Right lobe of liver (tissue), 6 donors: ENCODE measurements at regions not wholly inside any gene's neighbourhood (a gene's known extent, or its start where the extent isn't known, plus 50 kb on each side); places are given as distances from the start of the nearest gene placed in this dataset.

Experiments
- ATAC-seq, 4 donors: fragments of 200-7000 bp; cut with Tn5 transposase; one replicate each; pipeline ENCODE4 v1.9.1; 2020; ENCODE audit warnings: mild to moderate bottlenecking in 4 of 4, moderate library complexity in 4 of 4
- DNase-seq, 3 donors: peaks; one replicate each; pipeline ENCODE4 v3.0.0-alpha.2; 2020
- H3K27ac ChIP-seq, 3 donors: fragments of 200-600 bp; one replicate each; pipeline ENCODE4 v1.8.0; 2022
- H3K27me3 ChIP-seq, 2 donors: fragments of 200-600 bp; one replicate each; pipeline ENCODE4 v1.8.0; 2022
- H3K36me3 ChIP-seq, 4 donors: fragments of 200-600 bp; sonication (generic) in 1 of 4; one replicate each; pipeline versions ENCODE4 v1.5.1 to v1.8.0; 2017 to 2022; ENCODE audit warnings: control low read depth in 1 of 4
- H3K4me1 ChIP-seq, 4 donors: fragments of 200-600 bp; sonication (generic) in 1 of 4; one replicate each; pipeline versions ENCODE4 v1.5.1 to v1.8.0; 2017 to 2022; ENCODE audit warnings: control low read depth in 1 of 4
- H3K4me3 ChIP-seq, 3 donors: fragments of 200-600 bp; one replicate each; pipeline ENCODE4 v1.8.0; 2022
- H3K9me3 ChIP-seq, 4 donors: fragments of 200-600 bp; sonication (generic) in 1 of 4; one replicate each; pipeline versions ENCODE4 v1.5.1 to v1.8.0; 2017 to 2022; ENCODE audit warnings: control low read depth in 1 of 4
- POLR2A ChIP-seq: fragments of 450-650 bp; IDR thresholded peaks from one replicate; pipeline ENCODE4 v1.6.1; 2017; ENCODE audit warnings: antibody characterized with exemption, mild to moderate bottlenecking
- WGBS: methylation state at CpG from one replicate; pipeline ENCODE4 v1.1.6; 2018; ENCODE audit warnings: low coverage, low lambda C conversion rate; ENCODE audit not compliant: insufficient coverage; ENCODE audit errors: missing lambda C conversion rate; 5-methylcytosine and 5-hydroxymethylcytosine counted together
- intact Hi-C, 2 donors: fragments of 100-400 bp; cut with DNase I; formaldehyde crosslinking; loops; one replicate each; pipeline versions ENCODE4 v1.11.2 to v1.14.1; 2022
- TF ChIP-seq, protein P1 (sequence below), 4 donors: fragments of 200-600 bp in 3 of 4; fragments of 450-650 bp in 1 of 4; IDR thresholded peaks; one replicate each; pipeline versions ENCODE4 v1.5.1 to v1.8.0; 2016 to 2022; ENCODE audit warnings: antibody characterized with exemption in 4 of 4, mild to moderate bottlenecking in 2 of 4
- donor health status: DM: no; HTN: yes; CAD: no.
- donor health status: DM: no; HTN: no; CAD: no.
- donor health status: DM: no; HTN: no; CAD: no.
- donor health status: DM: no; HTN: yes; CAD: no.
- donor health status: DM: no; HTN: yes; CAD: no.

DNA sequence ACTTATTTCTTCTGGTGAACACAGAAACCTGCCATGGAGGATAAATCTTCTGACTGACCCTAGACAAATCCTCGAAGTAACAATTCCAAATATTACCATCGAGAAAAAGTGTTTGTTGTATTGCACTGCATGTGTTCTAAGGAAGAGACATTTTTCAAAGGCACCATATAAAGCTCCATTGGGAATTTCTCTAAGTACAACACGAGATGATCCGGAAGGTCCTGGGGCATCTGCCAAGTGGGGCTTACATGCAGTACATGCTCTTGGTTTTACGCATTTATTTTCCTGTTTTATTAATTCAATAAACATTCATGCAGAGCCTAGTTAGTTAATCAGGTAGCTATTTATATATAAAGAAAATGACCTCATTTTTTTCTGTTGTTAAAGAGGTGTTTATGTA is 692.0 kb upstream of the IGFBP3 start:
- Histone ChIP-seq H3K27ac (no peak overlapping the region), H3K36me3 (no peaks in the 10 kb centered on the region), H3K27me3 (no peaks in the 10 kb centered on the region), H3K4me1 (no peaks in the 10 kb centered on the region), H3K9me3 (no peaks in the 10 kb centered on the region), H3K4me3 (no peak overlapping the region)
- DNase-seq (no peak), ATAC-seq (no peak)
- intact Hi-C loops, result no loop called here
- 74% methylated on average over 5 of the region's 5 CpGs for WGBS
- no peak for TF ChIP-seq POLR2A
- TF ChIP-seq, protein P1, sequence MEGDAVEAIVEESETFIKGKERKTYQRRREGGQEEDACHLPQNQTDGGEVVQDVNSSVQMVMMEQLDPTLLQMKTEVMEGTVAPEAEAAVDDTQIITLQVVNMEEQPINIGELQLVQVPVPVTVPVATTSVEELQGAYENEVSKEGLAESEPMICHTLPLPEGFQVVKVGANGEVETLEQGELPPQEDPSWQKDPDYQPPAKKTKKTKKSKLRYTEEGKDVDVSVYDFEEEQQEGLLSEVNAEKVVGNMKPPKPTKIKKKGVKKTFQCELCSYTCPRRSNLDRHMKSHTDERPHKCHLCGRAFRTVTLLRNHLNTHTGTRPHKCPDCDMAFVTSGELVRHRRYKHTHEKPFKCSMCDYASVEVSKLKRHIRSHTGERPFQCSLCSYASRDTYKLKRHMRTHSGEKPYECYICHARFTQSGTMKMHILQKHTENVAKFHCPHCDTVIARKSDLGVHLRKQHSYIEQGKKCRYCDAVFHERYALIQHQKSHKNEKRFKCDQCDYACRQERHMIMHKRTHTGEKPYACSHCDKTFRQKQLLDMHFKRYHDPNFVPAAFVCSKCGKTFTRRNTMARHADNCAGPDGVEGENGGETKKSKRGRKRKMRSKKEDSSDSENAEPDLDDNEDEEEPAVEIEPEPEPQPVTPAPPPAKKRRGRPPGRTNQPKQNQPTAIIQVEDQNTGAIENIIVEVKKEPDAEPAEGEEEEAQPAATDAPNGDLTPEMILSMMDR (IDR thresholded peaks at IDR 0.05), result no peak

DNA sequence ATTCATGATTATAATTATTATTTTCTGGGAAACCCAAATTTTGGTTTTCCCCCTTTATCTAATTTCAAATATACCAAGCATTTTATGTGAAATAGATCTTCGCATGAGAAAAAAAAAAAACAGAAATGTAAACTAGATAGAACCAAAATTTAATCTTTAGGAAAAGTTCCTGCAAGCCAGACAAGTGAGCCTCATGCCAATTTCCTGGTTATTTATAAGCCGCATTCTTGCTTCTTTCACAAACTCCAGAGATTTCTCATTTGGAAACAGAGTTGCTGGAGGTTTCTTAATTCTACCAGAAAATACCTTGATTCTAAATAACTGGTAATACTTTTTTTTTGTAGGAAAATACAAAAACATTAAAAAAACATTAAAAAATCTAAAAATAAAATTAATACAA is 690.4 kb upstream of the IGFBP3 start:
- Histone ChIP-seq H3K4me1 (no peaks in the 10 kb centered on the region), H3K27ac (no peak overlapping the region), H3K9me3 (no peaks in the 10 kb centered on the region), H3K27me3 (no peaks in the 10 kb centered on the region), H3K36me3 (no peaks in the 10 kb centered on the region), H3K4me3 (no peak overlapping the region)
- DNase-seq (no peak), ATAC-seq (no peak)
- intact Hi-C loops, result no loop called here
- TF ChIP-seq POLR2A, result no peak
- TF ChIP-seq, protein P1 (IDR thresholded peaks at IDR 0.05), result no peak
- WGBS, result 37% methylated on average over 2 of the region's 2 CpGs

DNA sequence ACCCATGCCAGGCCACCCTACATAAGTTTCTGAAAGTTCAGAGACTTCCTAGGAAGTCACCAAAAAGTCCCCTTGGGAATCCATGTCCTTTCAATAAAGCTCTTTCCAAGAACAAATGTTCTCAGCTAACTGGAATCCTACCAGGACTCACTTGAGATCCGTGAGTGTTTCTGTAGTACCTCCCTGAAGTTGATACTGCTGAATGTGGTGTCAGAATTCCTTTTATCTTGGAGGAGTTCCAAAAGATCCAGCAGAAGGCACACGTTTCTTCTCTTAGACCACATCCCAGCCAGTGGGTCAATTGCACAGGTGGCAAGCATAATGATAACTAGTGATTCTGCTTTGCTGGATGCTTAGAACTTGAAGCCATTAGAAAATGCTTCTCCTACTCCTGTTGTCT is 689.7 kb upstream of the IGFBP3 start:
- intact Hi-C loops, result no loop called here
- TF ChIP-seq, protein P1 (IDR thresholded peaks at IDR 0.05), result no peak
- no peak for TF ChIP-seq POLR2A
- Histone ChIP-seq H3K27ac (no peak overlapping the region), H3K4me3 (no peak overlapping the region), H3K27me3 (no peaks in the 10 kb centered on the region), H3K36me3 (no peaks in the 10 kb centered on the region), H3K4me1 (no peaks in the 10 kb centered on the region), H3K9me3 (no peaks in the 10 kb centered on the region)
- WGBS, result 7% methylated on average over 2 of the region's 2 CpGs
- no peak for ATAC-seq
- DNase-seq, result no peak

DNA sequence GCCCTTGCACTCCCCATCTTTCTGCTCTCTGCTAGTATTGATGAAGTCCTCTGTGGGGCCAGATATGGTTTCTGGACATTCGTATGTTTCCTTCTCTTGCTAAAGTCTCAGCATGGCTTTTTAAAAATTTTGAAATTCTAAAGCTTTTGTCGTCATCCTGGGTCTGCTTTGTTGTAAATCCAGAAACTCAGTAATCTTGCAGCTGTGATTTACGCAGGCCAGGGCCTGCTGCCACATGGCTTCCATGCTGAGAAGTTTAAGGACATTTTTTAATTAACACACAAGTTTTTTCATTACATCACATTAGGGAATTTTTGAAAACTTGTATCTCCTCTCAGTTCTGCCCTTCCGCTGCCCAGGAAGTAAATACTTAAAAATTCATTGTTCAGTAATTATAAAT is 686.1 kb upstream of the IGFBP3 start:
- H3K27ac ChIP-seq, result no peak overlapping the region
- WGBS, result 80% methylated on average over 4 of the region's 4 CpGs
- no peaks in the 10 kb centered on the region for H3K36me3 ChIP-seq
- DNase-seq, result no peak
- intact Hi-C loops, result no loop called here
- TF ChIP-seq, protein P1 (IDR thresholded peaks at IDR 0.05), result no peak
- TF ChIP-seq POLR2A, result no peak
- H3K4me3 ChIP-seq, result no peak overlapping the region
- no peaks in the 10 kb centered on the region for H3K27me3 ChIP-seq
- no peaks in the 10 kb centered on the region for H3K4me1 ChIP-seq
- ATAC-seq, result no peak
- no peaks in the 10 kb centered on the region for H3K9me3 ChIP-seq

DNA sequence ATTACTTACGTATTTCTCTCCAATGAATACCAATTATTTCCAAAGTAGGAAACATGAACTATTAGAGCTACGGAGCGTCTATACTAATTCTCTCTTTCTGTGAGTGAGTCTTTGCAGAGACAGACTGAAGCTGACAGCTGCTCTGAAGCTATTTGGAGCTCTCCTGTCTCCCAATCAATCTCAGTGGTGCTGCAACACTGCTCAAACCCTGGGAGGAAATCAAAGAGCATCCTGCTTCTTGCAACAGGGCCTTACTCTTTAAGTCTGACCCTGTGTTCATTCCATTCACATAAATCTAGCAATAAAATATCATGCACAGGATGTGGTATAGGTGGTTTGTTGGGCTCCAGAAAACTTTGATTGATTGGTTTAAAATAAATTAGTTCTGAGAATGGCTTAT is 685.7 kb upstream of the IGFBP3 start:
- Histone ChIP-seq H3K4me1 (no peaks in the 10 kb centered on the region), H3K9me3 (no peaks in the 10 kb centered on the region), H3K4me3 (no peak overlapping the region), H3K27me3 (no peaks in the 10 kb centered on the region), H3K36me3 (no peaks in the 10 kb centered on the region), H3K27ac (no peak overlapping the region)
- TF ChIP-seq, protein P1 (IDR thresholded peaks at IDR 0.05), result no peak
- no peak for TF ChIP-seq POLR2A
- intact Hi-C loops, result no loop called here
- 67% methylated on average over 3 of the region's 3 CpGs for WGBS
- ATAC-seq (no peak), DNase-seq (no peak)
